Islet precursor cell (in vitro differentiated cells): ENCODE measurements at regions not wholly inside any gene's neighbourhood (a gene's known extent, or its start where the extent isn't known, plus 50 kb on each side); places are given as distances from the start of the nearest gene placed in this dataset.
"Not testable (repeated sequence)": the region's sequence is repeated elsewhere in the genome, so short reads cannot be mapped to it uniquely, and the experiment has no call there.

Experiments
- DNase-seq: peaks from one replicate; pipeline ENCODE4 v3.0.0-alpha.2; 2018

DNA sequence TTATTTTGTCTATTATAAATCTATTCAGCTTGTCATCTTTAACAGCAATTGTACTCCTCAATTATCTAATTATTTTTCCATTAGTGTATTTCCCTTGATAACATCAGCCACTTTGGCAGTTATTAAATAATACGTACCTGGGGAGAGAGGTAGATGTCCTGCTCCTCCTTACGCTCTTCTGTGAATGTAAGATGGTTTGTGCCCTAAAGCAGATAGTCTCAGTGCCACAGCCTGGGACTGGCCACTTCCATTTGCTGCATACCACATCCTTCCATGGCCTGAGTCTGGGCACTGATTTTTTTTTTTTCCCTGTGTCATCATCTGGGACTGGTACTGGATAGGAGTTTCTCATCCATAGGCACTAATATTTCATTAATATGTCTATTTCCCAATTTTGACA lies 632.4 kb upstream of the LRRTM4 start:
- DNase-seq: no peak

DNA sequence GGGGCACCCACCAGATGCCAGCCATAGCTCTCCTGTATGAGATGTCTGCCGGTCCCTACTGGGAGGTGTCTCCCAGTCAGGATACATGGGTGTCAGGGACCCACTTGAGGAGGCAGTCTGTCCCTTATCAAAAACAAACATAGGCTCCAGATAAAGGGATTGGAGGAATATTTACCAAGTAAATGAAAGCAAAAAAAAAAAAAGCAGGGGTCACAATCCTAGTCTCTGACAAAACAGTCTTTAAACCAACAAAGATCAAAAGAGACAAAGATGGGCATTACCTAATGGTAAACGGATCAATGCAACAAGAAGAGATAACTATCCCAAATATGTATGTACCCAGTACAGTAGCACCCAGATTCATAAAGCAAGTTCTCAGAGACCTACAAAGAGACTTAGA lies 640.0 kb upstream of the LRRTM4 start:
- DNase-seq: no peak

DNA sequence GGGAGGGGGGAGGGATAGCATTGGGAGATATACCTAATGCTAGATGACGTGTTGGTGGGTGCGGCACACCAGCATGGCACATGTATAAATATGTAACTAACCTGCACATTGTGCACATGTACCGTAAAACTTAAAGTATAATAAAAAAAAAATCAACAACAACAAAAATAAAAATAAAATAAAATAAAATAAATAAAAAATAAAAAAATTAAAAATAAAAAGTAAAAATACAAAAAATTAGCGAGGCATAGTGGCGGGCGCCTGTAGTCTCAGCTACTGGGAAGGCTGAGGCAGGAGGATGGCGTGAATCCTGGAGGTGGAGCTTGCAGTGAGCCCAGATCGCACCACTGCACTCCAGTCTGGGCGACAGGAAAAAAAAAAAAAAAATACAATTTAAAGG lies 650.0 kb upstream of the LRRTM4 start:
- not testable (repeated sequence) for DNase-seq

DNA sequence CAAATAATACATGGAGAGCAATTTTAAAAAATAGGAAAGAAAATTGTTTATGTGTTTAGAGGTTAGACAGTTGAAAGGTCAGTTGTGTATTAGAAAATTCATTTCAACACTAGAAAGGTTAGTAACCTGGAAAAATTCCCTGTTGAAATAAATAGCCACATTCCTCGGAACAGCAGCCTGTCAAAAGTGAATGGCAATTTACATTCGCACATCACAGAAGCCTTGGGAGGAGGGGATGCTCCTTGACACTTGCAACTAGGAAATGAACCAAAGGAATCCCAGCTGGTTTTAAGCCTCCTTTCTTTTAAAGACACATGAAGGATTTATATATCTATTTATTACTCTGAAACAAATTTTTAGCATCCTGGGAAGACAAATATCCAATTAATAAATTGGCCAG lies 653.5 kb upstream of the LRRTM4 start:
- no peak for DNase-seq

DNA sequence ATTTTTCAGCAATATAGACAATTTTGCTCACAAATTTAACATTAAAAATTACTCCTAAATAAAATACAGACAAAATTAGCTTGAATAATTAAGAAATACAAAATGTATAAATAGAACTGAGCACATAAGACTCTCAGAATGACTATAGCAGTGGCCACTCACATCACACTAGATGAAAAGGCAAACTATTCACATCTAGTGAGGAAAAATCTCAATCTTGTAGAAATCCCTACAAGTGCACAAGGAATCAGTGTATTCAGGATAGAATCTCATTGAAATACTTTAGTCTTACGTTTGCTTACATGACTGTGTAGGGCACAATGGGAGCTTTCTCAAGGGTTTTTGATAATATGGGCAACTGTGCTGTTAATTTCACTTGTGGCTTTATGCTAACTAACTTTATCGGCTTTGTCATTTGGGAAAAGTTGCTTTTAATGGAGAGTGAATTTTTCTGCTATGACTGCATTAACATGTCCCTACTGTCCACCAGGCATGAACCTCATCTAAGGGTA lies 678.9 kb upstream of the LRRTM4 start:
- no peak for DNase-seq

DNA sequence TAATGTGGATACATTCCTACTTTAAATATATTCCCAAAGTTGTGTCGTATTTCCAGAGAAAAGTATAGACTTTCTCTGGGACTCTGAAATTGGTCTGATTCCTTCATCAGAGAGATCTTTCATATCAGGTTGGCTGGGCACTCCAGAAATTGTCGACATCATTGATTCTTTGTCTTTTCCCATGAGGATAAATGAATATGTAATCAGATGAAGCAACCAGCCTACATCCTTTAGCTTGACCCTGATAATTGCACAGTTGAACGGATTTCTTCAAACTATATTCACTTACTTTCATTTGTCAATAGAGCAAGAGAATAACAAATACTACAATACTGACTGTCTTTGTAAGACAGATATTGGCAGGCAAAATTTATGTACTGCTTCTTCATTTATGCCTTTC lies 680.2 kb upstream of the LRRTM4 start:
- DNase-seq: no peak

DNA sequence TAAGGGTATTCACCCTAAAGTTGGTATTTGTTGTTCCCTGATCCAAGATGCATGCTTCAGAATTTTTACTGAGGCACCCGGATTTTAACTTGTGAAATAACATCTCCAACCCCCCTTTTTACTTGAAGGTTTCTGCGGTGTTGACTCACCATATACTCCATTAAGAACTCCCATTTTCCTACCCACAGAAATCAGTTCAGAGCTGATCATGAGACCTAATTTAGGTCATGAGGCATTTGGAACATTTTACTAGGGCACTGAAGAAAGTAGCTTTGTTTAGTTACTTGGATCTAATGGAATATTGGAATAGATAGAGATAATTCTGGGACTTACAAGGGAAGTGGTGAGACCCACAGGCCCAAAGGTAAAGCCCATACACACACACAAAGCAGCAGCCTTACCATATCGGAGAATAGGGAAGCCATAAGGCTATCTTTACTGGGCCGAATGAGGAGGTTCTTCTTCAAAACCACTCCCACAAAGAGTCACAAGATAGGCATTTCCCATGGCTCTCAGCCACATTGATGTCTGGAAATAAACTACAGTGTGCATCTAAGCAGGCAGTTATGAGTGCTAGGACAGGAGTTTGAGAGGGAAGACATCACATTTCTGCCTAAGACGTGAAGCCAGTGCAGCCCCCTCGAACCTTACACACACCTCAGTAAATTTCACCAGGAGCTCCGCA lies 681.0 kb upstream of the LRRTM4 start:
- DNase-seq: no peak

DNA sequence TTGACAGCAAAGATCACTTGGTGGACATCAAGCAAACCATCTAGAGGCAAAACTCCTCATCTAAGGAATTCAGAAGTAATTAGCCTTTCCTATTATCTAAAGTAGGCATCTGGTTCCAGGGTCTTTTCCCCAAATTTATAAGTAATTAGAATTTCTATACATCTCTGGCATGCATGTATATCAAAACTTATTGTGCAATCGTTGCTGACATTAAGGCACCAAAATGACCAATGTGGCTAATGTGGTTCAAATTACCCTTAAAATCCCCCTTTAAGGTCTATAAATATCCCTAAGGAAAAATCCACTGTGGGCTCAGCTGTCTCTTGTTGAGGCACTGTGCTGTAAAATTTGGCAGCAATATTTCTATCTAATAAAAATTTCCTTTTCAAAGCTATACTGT lies 695.9 kb upstream of the LRRTM4 start:
- no peak for DNase-seq

DNA sequence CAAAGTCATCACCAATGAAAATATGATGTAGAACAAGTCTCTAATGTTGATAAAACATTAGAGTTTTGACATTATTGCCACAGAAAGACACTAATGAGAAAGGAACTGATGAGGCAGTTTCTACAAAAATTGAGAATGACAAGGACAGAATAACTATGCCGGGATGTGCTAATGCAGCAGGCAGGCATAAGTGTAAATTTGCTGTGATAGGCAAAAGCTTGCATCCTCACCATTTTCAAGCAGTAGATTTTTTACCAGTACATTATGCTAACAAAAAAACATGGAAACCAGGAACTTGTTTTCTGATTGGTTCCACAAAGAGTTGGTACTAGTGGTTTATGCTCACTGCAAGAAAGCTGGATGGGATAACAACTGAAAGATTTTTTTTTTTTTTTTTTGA lies 715.5 kb upstream of the LRRTM4 start:
- no peak for DNase-seq

DNA sequence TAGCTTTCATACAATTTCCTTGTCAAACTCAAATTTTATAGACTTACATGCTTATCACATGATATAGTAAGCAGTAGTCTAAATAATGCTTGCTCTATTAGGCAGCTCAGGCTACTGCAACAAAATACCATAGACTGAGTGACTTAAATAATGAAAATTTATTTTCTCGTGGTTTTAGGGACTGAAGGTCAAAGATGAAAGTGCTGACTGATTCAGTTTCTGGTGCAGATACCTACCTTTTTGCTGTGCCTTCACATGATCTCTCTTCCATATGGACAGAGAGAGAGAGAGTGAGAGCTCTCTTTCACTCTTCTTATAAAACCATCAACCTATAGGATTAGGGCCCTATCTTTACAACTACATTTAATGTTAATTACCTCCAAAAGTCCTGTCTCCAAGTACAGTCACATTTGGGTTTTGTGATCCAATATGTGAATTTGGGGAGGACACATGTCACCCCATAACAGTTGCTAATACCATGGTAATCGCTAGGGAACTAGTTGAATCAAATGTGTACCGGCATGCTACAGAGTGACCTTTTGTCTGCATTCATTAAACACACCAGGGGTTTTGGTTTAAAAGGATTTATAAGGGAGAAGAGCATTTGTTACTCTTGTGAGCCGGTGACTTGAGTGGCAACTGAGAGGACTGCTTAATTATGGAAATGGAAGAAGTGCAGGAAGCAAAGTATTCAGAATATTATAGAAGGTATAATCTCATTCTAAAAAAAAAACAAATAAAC lies 723.4 kb upstream of the LRRTM4 start:
- no peak for DNase-seq

DNA sequence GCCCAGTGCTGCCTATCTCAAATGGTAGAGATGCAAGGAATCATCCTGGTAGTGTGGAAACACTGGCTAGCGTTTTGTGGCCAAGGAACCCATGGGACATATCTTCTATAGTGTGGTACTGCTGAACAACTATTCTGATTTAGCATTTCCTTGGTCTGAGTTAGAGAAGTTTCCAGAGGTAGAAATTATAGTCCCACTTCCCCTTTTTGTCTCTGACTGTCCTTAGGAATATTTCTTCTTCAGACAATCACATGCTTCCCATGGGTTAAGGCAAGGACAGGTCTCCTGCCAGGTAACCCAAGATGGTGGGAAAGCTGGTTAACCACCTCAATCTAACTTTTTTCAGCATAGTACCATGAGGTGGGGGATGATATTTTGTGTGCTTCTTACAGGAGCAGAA lies 729.5 kb upstream of the LRRTM4 start:
- no peak for DNase-seq

DNA sequence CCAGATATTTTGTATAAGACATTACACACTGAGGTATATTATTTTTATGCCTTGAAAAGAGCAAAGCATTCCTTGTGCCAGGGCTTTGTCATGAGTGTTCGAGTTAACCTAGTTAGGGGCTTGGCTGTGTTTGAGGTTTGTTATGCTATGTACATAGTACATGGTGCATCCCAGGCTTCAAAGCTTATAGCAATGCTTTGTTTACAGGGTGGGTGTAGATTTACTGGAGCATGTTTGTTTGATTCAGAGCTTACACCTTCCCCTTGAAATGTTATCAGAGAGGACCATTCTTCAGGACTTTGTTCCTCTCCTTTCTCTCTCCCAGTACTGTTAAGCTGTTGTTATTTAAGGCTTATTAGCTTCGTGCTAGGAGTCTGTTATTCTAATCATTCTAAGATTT lies 738.7 kb upstream of the LRRTM4 start:
- DNase-seq: no peak

DNA sequence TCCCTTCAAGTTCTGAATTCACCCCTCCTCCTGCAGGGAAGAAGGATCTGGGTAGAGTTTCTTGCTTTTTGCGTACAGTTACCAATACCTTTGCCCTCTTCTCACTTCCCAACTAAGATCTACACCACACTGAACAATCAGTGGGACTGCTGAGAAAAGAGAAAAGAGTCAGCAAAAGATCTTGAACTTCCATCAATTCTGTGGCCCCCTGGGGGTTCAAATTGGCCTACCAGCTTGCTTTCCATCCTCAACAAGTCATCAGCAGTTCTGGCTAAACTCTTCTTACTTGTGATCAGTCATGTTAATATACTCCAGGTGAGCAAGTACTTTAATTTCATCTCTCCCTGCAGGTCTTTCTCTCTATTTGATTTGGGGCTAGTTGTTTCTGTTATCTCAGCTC lies 739.3 kb upstream of the LRRTM4 start:
- DNase-seq: no peak

DNA sequence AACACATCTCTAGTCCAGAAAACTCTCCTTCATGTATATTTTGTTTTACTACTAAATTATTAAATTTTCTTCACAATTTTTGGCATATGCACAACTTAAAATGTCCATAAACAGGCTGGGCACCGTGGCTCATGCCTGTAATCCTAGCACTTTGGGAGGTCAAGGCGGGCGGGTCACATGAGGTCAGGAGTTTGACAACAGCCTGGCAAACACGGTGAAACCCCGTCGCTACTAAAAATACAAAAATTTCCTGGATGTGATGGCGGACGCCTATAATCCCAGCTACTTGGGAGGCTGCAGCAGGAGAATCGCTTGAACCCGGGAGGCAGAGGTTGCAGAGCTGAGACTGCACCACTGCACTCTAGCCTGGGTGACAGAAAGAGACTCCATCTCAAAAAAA lies 739.9 kb upstream of the LRRTM4 start:
- DNase-seq: not testable (repeated sequence)

DNA sequence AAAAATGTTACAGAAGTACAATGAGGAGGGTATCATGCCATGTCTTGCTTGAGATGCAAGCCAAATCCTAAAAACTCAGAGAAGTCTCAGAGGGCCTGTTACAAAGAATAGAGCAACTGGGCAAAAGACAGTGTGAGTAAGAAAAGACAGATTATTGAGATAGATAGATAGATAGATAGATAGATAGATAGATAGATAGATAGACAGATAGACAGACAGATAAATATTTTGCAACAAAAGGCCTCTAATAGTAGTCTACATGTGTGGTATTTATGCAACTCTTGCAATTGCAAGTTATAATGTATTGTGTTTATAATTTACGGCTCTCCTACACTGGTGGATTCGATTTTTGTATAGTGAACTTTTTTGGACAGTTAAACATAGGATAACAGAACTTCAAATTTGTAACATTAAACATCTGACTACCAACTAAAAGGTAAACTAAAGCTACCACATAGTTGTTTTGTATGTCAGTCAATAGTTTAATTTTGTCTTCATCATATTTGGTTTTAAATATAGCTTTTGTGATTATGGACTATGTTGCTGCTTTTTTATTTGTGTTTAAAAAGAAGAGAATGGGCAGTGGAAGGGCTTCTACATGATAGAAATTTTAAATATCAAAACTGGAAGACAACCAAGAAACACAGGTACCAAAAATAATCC lies 740.7 kb upstream of the LRRTM4 start:
- no peak for DNase-seq

DNA sequence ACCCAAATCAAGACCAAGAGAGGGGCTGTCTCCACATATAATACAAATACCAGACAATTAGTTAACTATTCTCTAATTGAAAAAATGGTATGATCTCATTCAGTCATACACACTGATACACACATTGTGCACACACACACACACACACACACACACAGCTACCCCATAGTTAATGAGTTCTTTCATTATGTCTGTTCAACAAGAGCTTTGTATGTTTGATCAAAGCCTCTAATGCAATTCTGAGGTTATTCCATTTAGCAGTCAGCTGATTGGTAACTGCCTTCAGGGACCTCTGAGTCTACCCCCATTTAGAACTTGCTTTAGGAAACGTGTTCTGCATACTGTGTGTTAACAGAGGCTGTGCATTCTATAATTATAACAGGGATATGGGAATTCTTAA lies 741.4 kb upstream of the LRRTM4 start:
- no peak for DNase-seq

DNA sequence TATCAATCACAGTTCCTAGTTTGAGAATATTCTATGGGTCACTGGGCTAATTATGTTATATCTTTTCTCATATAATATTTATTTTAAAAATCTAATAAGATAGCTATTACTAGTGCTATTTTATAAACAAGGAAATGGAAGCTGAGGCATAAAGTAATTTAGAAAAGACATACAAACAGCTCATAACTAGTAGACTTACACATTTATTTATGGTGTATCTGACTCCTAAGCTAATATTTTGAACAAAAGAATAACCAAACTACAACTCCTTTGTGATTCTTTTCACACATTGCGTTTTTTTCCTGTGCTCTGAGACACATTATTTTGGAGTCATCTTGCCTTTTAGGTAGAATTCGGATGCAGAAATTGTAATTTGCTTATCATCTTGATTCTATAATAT lies 742.0 kb upstream of the LRRTM4 start:
- no peak for DNase-seq

DNA sequence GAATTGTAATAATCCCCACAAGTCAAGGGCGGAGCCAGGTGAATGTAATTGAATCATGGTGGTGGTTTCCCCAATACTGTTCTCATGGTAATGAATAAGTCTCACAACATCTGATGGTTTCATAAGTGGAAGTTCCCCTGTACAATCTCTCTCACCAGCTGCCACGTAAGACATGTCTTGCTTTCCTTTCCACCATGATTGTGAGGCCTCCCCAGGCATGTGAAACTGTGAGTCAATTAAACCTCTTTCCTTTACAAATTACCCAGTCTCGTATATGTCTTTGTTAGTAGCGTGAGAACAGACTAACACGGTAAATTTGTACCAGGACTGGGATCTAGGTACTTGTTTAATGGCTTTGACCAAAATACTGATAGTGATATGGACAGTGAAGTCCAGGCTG lies 744.3 kb upstream of the REG3G start:
- DNase-seq: no peak

DNA sequence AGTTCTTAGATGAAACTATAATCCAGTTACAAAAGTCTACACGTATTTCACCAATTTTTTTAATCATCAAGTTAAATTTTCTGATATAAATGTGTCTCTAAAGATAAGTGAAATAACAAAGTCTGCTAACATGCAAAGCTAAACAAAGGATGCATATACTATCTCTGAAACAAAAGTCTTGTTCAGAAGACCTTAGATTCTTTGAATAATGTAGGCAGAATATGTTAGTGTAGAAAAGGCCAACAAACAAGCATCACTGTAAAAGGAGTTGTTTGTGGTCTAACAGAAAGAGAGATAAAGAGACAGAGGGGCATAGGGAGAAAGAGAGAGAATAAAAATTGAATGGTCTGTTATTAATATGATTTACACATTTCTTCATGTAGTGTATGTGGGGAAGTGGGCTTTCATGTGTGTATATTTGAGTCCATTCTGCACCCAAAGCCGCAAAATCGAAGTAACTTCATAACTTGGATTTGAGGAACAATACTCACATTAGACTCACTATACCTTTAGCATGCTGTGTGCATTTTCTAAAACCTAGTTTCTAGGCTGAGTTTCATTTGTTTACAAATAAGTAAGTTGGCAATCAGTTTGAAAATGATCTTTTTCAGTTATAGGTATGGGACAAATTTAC lies 734.8 kb upstream of the REG3G start:
- DNase-seq: no peak

DNA sequence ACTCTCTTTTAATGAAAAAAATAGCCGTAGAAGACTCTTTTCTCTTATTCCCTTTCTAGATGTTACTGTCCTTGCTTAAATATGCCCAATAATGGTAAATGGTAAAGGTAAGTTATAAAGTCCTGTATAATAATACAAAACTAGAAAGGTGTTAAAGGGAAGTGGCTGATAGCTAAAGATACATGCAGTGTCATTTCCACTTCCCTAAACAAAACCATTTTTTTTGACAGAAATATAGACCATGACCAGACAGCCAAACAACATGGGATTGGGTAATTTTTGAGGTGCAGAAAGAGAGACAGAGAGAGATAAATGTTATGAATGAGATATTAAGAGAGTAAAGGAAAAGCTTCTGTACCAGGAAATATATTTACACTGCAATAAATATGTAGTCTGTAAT lies 731.7 kb upstream of the REG3G start:
- DNase-seq: no peak

DNA sequence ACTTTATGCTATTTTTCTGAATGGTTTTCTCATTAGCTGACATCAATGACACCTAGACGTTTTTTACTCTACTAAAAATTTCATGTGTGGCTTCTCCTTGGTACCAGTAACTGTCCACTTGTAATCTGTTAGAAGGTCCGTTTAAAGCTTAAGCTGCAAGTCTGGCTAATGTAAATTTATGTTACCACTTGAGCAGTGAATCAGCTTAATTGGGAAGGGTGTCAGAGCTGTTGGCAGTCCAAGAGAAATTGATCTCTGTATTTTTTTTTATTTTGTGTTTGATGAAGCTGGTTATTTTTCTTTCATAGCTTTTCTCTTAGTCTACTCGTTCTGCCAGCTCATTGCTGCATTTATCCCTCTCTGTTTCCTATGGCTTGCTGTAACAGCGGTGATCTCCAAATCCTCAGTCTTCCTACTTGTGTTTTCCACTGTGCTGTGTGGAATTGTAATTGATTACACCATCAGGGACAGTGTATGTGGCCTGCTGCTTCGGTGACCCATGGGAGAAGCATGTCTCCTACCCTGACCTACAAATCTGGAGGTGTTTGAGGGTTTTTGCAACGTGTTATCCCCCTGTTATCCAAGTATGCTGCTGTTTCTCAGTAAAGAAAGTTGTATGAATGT lies 724.2 kb upstream of the REG3G start:
- no peak for DNase-seq

DNA sequence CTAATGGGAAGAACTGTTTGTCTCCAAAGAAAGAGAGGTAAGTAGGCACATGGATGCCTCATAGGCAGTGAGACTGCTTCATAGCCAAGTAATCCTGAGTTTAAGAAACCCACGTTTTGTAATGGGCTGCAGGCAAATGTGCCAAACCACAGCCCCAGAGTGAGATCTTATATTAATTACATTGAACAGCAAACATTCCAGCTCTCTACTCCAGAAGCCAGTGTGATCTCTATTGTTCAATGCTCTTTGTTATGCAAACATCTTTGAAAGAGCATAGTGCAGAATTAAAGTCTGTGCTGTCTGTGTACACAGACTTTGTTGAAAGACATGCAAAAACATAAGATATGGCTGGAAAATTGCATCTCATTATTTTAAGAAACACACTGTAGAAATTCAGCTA lies 720.8 kb upstream of the REG3G start:
- DNase-seq: no peak

DNA sequence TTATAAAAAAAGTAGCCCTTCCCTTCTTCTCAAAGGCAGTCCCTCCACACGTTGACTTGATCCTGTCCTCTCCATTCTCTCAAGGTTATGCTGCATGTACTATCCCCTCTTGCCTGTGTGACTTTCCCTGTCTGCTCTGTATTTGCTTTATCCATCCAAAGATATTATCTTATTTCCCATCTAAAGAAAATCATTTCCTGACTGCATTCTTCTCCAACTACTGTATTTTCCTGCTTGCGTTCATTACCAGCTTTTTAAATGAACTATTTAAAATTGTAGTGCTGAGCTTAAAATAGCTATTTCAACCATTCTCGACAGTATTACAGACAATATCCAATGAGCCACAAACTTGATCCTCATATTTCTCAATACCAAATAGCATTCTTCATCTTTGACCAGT lies 716.0 kb upstream of the REG3G start:
- DNase-seq: no peak
